ENCODE measurements at regions not wholly inside any gene's neighbourhood (a gene's known extent, or its start where the extent isn't known, plus 50 kb on each side); places are given as distances from the start of the nearest gene placed in this dataset.
"Not testable (repeated sequence)": the region's sequence is repeated elsewhere in the genome, so short reads cannot be mapped to it uniquely, and the experiment has no call there.

DNA sequence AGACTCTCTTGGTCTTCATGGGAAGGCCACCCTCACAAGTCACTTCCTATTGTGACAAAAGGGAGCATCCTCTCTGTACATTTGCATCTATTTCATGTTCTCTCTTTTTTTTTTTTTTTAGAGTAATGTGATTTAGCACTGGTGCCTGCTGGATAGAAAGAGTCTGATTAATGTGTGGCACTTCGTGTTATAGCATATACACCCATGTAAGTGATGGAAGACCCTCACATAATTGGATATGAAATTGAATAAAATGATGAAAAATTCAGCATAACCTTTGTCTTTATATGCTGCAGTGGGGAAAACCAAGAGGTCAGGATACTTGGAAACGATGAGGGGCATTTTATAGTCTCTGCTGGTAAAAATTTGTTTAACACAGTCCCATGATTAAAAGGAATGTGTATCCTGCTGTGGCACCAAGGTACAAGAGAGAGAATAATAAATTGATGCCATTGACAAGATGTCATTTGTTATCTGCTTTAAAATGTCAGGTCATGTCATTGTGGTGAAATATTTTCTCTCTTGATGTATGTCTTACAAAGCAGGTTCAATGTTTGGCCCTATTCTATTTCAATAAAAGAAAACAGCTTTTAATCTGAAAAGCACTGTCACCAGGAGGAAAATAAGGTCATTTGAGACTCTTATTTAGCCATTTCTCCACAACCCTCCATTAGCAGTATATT is 1115.4 kb downstream of the STPG2 start:
- intact Hi-C loops (cut with DNase I) = no loop called here
- DNase-seq = no peak

DNA sequence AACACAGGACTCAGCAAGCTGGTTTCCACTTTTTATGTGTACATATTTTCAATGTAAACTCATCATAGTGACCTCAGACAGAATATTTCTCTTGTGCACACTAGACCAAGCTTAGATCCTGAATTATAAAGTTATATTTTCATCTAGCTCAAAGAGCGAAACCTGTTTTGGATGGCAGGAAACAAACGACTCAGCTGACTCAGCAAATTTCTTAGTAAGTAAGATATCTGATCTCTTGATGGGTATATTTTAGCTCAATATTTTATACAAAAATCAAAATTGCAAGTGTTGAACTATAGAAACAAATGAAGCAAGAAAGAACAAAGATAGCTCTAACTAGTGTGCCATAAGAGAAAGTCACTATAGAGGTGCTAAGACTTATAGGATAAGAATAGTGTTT is 1114.5 kb downstream of the STPG2 start:
- intact Hi-C loops (cut with DNase I) = no loop called here
- ATAC-seq (ENCODE audit: poor library complexity) (no peak), DNase-seq (no peak)

More for the DNA sequence above, 1115.4 kb downstream of the STPG2 start:
- no peak for ATAC-seq (ENCODE audit: poor library complexity)

DNA sequence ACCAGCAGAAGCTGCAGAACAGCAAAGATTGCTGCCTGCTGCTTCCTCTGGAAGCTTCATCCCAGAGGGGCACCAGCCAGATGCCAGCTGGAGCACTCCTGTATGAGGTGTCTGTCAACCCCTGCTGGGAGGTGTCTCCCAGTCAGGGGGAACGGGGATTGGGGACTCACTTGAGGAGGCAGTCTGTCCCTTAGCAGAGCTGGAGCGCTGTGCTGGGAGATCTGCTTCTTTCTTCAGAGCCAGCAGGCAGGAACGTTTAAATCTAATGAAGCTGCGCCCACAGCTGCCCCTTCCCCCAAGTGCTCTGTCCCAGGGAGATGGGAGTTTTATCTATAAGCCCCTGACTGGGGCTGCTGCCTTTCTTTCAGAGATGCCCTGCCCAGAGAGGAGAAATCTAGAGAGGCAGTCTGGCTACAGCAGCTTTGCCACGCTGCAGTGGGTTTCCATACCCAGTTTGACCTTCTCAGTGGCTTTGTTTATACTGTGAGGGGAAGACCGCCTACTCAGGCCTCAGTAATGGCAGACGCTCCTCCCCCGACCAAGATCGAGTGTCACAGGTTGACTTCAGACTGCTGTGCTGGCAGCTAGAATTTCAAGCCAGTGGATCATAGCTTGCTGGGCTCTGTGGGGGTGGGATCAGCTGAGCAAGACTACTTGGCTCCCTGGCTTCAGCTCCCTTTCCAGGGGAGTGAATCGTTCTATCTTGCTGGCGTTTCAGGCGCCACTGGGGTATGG is 1105.7 kb downstream of the STPG2 start:
- intact Hi-C loops (cut with DNase I); DNase-seq: not testable (repeated sequence)

GRCh38 chr4:97038146-97038516 is 1105.1 kb downstream of the STPG2 start:
- DNase-seq = no peak
- ATAC-seq (ENCODE audit: poor library complexity) = no peak
- intact Hi-C loops (cut with DNase I) = no loop called here

More for the DNA sequence above, 1105.7 kb downstream of the STPG2 start:
- not testable (repeated sequence) for ATAC-seq (ENCODE audit: poor library complexity)

GRCh38 chr4:97072666-97073065 is 1070.6 kb downstream of the STPG2 start:
- intact Hi-C loops (cut with DNase I) = no loop called here
- DNase-seq = no peak
- ATAC-seq (ENCODE audit: poor library complexity) = no peak

DNA sequence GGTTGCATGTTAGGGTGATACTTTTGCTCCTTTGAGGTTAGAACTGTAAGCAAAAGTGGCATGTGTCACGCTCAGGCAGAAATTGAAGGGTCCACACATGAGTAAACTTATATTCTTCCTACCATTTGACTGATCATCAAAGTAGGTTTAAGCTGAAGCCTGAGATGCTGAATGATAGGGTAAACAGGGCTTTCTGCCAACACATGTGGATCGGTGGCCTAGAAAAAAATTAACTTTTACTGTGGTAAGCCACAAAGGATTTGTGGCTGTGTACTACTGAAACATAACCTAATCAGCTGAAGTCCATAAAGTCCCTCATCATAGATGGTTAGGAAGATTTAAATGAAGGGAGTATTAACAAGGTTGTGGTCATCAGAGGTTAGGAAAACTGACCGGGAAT is 1070.1 kb downstream of the STPG2 start:
- ATAC-seq (ENCODE audit: poor library complexity) = no peak
- no peak for DNase-seq
- intact Hi-C loops (cut with DNase I) = no loop called here

DNA sequence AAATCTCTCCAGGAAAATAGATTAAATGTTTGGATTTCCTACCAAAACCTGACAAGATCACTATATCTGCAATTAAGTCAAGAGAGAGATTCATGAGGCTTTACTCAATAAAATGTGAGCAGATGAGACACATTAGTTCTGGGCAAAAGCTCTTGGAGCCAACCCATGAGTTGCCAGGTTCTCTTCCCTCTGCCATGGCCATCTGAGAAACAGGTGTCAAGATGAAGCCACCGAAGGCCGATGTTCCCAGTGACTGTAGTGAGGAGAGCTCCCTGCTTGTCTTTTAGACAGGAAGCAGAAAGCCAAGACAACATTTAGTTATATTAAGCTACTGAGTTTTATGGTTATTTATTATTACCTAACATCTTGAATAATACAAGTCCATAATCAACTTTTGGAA is 1068.7 kb downstream of the STPG2 start:
- ATAC-seq (ENCODE audit: poor library complexity) = no peak
- no peak for DNase-seq
- intact Hi-C loops (cut with DNase I) = no loop called here

DNA sequence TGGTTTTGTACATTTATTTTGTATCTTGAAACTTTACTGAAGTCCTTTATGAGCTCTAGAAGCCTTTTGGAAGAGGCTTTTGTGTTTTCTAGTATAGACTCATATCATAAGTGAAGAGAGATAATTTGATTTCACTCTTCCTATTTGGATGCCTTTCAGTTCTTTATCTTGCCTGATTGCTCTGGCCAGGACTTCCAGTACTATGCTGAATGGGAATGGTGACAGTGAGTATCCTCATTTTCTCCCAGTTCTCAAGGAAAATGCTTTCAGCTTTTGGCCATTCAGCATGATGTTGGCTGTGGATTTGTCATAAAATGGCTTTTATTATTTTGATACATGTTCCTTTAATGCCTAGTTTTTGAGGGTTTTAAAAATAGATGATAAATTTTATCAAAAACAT is 1061.3 kb downstream of the STPG2 start:
- DNase-seq (no peak), ATAC-seq (ENCODE audit: poor library complexity) (no peak)
- intact Hi-C loops (cut with DNase I) = no loop called here

- DNase-seq; intact Hi-C loops (cut with DNase I); ATAC-seq (ENCODE audit: poor library complexity): not testable (repeated sequence)
Measured at GRCh38 chr4:97097036-97097435, 1046.2 kb downstream of the STPG2 start.

DNA sequence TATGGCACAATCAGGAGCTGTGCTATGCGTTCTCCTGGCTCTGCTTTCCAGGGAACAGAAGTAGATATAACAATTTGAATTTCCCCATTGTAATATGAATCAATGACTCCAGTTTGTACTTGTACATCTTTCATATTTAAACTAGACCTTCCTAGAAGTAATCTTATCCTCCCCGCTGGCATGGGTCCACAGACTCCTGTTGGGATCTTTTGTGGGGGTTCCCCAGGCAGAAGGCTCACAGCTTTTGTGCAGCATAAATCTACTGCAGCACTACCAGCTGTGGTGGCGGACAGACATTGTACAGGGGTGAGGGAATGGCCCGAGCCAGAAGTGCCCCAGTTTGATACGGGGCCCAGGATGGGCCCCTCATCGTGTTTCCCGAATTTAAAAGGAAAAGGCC is 1042.1 kb downstream of the STPG2 start:
- DNase-seq; ATAC-seq (ENCODE audit: poor library complexity); intact Hi-C loops (cut with DNase I): not testable (repeated sequence)

GRCh38 chr4:97103252-97103651 is 1040.0 kb downstream of the STPG2 start:
- intact Hi-C loops (cut with DNase I) = no loop called here
- ATAC-seq (ENCODE audit: poor library complexity) (no peak), DNase-seq (no peak)

GRCh38 chr4:97104006-97104405 is 1039.3 kb downstream of the STPG2 start:
- no peak for DNase-seq
- intact Hi-C loops (cut with DNase I) = no loop called here
- no peak for ATAC-seq (ENCODE audit: poor library complexity)

DNA sequence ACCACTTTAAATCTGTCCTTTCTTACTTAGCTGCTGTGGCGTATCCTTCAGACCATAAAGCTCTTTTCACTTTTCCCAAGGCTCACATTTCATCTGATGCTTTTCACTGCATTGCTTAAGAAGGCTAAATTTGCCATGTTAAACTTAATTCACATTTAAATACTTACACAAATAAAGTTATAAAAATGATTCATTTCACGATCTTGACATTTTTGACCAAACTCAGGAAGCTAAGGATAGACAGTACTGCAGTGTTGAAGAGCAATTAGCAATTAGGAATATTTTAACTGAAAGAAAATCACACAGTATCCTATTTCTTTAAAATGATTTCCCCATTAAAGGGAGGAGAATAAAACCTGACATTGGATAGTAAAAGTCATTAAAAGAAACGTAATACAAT is 1038.6 kb downstream of the STPG2 start:
- intact Hi-C loops (cut with DNase I) = no loop called here
- ATAC-seq (ENCODE audit: poor library complexity) (no peak), DNase-seq (no peak)

DNA sequence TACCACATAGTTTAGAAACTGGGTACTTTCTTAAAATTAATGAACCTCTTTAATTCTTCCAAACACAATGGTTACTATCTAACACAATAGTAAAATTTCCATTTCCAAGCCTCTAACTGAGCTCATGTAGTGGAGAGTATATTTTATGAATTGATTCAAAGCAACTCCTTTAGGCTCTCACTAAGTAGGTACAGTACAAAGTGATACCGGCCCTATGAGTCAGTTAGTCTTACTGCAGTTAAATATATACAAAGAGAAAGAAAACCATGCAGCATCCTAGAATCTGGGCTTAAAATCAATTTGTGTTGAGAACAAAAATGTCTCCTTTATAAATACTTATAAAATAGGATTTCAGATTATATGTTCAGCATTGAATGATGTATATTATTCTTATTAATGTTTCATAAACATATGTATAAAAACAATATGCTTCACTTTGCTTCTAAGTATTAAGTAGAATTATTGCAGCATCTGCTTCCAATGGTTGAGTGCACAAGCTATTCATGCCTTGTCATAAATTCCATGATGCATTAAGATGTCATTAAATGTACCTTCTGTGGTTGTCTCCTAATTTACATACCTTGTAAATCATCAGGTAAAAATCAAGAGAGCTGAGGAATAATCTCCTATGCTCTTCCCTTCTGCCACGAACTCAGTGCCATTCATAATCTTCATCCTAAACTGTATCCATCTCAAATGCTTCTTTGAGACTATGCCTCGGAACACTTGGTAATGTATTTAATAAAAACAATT is 1037.8 kb downstream of the STPG2 start:
- ATAC-seq (ENCODE audit: poor library complexity) = no peak

GRCh38 chr4:97106161-97106560 is 1037.1 kb downstream of the STPG2 start:
- ATAC-seq (ENCODE audit: poor library complexity) = no peak
- DNase-seq = no peak
- intact Hi-C loops (cut with DNase I) = no loop called here

More for the DNA sequence above, 1037.8 kb downstream of the STPG2 start:
- DNase-seq = no peak
- intact Hi-C loops (cut with DNase I) = no loop called here

DNA sequence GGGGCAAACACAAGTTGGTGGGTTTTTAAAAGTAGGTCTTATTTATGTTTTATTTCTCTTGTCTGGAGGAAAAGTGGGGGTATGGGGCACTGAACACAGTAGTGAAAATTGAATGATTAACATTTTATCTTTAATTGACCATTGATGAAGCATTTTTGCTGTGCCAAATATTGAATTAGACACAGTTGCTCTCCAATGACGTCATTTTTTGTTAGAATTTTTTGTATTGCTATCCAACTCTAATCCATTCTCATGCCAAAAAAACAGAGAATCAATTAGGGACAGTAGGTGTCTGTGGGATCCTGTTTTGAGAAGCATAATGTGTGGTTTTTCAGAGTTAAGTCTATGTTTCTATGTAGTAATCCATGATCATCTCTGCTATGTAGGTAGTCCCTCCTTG is 1032.8 kb downstream of the STPG2 start:
- ATAC-seq (ENCODE audit: poor library complexity) (no peak), DNase-seq (no peak)
- intact Hi-C loops (cut with DNase I) = no loop called here

- DNase-seq = no peak
- intact Hi-C loops (cut with DNase I) = no loop called here
- no peak for ATAC-seq (ENCODE audit: poor library complexity)
Measured at GRCh38 chr4:97116511-97116910, 1026.8 kb downstream of the STPG2 start.

- intact Hi-C loops (cut with DNase I) = no loop called here
- DNase-seq (no peak), ATAC-seq (ENCODE audit: poor library complexity) (no peak)
Measured at GRCh38 chr4:97121493-97121892, 1021.8 kb downstream of the STPG2 start.

DNA sequence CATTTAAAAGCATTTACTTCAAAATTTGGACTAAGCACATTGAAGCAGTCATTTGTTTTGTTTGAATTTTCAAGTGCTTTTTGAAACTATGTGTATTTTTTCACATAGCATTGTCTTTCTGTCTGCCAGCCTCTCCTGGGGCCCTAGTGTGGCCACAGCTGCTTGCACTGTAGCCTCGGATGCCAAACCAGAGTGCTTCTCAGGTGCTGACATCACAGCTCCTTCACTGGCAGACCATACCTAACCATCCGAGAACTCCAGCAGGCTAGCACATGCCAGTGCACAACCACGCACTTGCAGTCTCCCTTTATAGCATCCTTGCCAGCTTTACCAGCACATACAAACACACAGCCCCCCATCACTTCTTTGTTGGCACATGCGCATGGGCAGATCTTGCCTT is 1019.7 kb downstream of the STPG2 start:
- no peak for ATAC-seq (ENCODE audit: poor library complexity)
- no peak for DNase-seq
- intact Hi-C loops (cut with DNase I) = no loop called here

- no peak for DNase-seq
- intact Hi-C loops (cut with DNase I) = no loop called here
- ATAC-seq (ENCODE audit: poor library complexity) = no peak
Measured at GRCh38 chr4:97132435-97132834, 1010.8 kb downstream of the STPG2 start.

All from Right ventricle myocardium superior (tissue), 1 donor.